Panc1 (cell line): ENCODE measurements at regions not wholly inside any gene's neighbourhood (a gene's known extent, or its start where the extent isn't known, plus 50 kb on each side); places are given as distances from the start of the nearest gene placed in this dataset.

Source experiments
- ATAC-seq: fragments of 200-7000 bp; cut with Tn5 transposase; 2 replicates; pipeline ENCODE4 v1.9.1; 2020; ENCODE audit warnings: mild to moderate bottlenecking, moderate library complexity
- BruUV-seq: library from RNA; stranded (reverse); fragments of 400-500 nt; replicated peaks from 2 replicates; lab custom pipeline; 2021; lab: Mats Ljungman, UMichigan
- CTCF ChIA-PET: fragments of 300-600 bp; sonication (Branson Sonifier 250); formaldehyde crosslinking; loops from one replicate; lab custom pipeline; 2022; ENCODE audit warnings: antibody characterized with exemption; lab: Charles Lee
- POLR2A ChIA-PET: fragments of 300-600 bp; sonication (Branson Sonifier 250); formaldehyde crosslinking; loops from one replicate; lab custom pipeline; 2022; ENCODE audit warnings: antibody characterized with exemption; lab: Charles Lee
- DNase-seq: peaks from one replicate; pipeline ENCODE4 v3.0.0-alpha.2; 2010; ENCODE audit warnings: low read depth, low spot score
- H3K27ac ChIP-seq: 2 replicates; pipeline ENCODE4 v1.5.1; 2011; ENCODE audit warnings: mild to moderate bottlenecking, low read length, inconsistent platforms
- H3K27me3 ChIP-seq: fragments of 200-500 bp; sonication (Bioruptor generic); 2 replicates; pipeline ENCODE4 v1.6.0; 2014; ENCODE audit warnings: low read length, inconsistent platforms; ENCODE audit not compliant: control insufficient read depth, insufficient read depth
- H3K36me3 ChIP-seq: fragments of 200-500 bp; sonication (Bioruptor generic); 2 replicates; pipeline ENCODE4 v1.5.1; 2014; ENCODE audit warnings: inconsistent platforms, mild to moderate bottlenecking, low read length, moderate library complexity; ENCODE audit not compliant: control insufficient read depth, insufficient read depth
- H3K4me1 ChIP-seq: 2 replicates; pipeline ENCODE4 v1.5.1; 2011; ENCODE audit warnings: inconsistent platforms, mild to moderate bottlenecking, low read length, moderate library complexity; ENCODE audit not compliant: control insufficient read depth, insufficient read depth
- H3K4me3 ChIP-seq, 2 experiments: 2 replicates each; pipeline ENCODE4 v1.5.1; 2011 to 2012; ENCODE audit warnings: low read depth in 2 of 2, low read length in 2 of 2, mild to moderate bottlenecking in 2 of 2, inconsistent platforms in 1 of 2, moderate library complexity in 1 of 2
- H3K9me3 ChIP-seq: fragments of 200-500 bp; sonication (Bioruptor generic); 2 replicates; pipeline ENCODE4 v1.5.1; 2014; ENCODE audit warnings: low read depth, mild to moderate bottlenecking, inconsistent platforms, low read length, moderate library complexity; ENCODE audit not compliant: control insufficient read depth, insufficient read depth
- POLR2AphosphoS5 ChIP-seq: IDR thresholded peaks from 2 replicates; pipeline ENCODE4 v1.6.1; 2012; ENCODE audit warnings: mild to moderate bottlenecking, low read depth, low read length, moderate library complexity
- SIN3A ChIP-seq: IDR thresholded peaks from 2 replicates; pipeline ENCODE4 v1.6.1; 2012; ENCODE audit warnings: low read depth, mild to moderate bottlenecking, low read length, moderate library complexity, borderline replicate concordance; ENCODE audit not compliant: insufficient read depth
- TCF7L2 ChIP-seq: IDR thresholded peaks from 2 replicates; pipeline ENCODE4 v1.6.1; 2011; ENCODE audit warnings: mild to moderate bottlenecking, low read depth, low read length, inconsistent platforms
- in situ Hi-C: cut with HindIII; loops from 2 replicates; pipeline ENCODE4 v1.10.0; 2016; ENCODE audit warnings: low sequenced_read_pairs, low pct_unique_long_range_greater_than_20kb
- intact Hi-C: fragments of 100-400 bp; cut with micrococcal nuclease; formaldehyde crosslinking; loops from one replicate; pipeline ENCODE4 v1.10.0; 2022; ENCODE audit not compliant: unreplicated experiment
- TF ChIP-seq, protein P1 (sequence below): fragments of 450-650 bp; IDR thresholded peaks from 2 replicates; pipeline ENCODE4 v1.5.1; 2017; ENCODE audit warnings: mild to moderate bottlenecking
- TF ChIP-seq, protein P2 (sequence below), 2 experiments: IDR thresholded peaks; 2 replicates each; pipeline ENCODE4 v1.6.1; 2011 to 2012; ENCODE audit warnings: low read depth in 2 of 2, control low read depth in 1 of 2, low read length in 1 of 2, mild to moderate bottlenecking in 1 of 2, moderate library complexity in 1 of 2; ENCODE audit not compliant: insufficient read depth in 1 of 2

DNA sequence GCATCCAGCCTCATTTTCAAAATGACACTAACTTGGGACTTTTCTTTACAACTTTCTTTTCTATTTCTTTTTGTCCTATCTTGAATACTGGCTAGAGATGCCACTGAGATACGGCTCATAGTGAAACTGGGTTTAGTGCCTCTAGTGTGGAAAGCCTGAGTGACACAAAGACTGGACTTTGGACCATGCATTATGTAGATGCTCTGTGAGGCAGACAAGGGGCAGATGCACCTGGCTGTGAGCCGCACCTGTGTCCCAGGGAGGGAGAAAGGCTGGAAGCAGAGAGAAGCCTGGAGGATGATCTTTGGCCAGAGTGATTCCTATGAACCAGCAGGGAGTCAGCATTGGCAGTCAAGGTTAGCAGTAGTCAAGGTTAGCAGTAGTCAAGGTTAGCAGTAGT lies 852.3 kb upstream of the TMEM132C start:
- no peak overlapping the region for H3K4me3 ChIP-seq
- ChIA-PET POLR2A (no interaction called here), CTCF (no interaction called here)
- no peaks in the 10 kb centered on the region for H3K9me3 ChIP-seq
- in situ Hi-C loops (no loop called here), intact Hi-C loops (no loop called here)
- H3K4me1 ChIP-seq = no peaks in the 10 kb centered on the region
- no peak for DNase-seq
- no peak for ATAC-seq
- H3K36me3 ChIP-seq = no peaks in the 10 kb centered on the region
- H3K27me3 ChIP-seq = no peaks in the 10 kb centered on the region
- TF ChIP-seq, protein P1, sequence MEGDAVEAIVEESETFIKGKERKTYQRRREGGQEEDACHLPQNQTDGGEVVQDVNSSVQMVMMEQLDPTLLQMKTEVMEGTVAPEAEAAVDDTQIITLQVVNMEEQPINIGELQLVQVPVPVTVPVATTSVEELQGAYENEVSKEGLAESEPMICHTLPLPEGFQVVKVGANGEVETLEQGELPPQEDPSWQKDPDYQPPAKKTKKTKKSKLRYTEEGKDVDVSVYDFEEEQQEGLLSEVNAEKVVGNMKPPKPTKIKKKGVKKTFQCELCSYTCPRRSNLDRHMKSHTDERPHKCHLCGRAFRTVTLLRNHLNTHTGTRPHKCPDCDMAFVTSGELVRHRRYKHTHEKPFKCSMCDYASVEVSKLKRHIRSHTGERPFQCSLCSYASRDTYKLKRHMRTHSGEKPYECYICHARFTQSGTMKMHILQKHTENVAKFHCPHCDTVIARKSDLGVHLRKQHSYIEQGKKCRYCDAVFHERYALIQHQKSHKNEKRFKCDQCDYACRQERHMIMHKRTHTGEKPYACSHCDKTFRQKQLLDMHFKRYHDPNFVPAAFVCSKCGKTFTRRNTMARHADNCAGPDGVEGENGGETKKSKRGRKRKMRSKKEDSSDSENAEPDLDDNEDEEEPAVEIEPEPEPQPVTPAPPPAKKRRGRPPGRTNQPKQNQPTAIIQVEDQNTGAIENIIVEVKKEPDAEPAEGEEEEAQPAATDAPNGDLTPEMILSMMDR = no peak
- no TSS peak for BruUV-seq
- H3K27ac ChIP-seq = no peak overlapping the region

DNA sequence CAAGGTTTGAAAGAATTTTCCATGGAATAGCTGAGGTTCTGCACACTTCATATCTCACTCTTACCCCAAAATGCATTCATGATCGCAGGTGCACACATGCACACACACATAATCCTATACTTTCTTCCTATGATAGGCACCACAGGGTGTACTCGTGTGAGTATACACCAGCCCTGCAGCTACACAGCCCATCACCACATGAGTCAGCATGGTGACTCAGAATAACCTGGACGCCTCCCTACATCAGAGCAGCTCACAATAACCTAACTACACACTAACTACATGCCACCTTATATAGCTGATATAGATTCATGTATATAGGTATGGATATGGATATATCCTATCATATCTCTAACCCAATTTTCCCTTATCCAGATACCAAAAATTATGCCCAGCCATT lies 850.2 kb upstream of the TMEM132C start:
- POLR2A ChIA-PET = no interaction called here
- TF ChIP-seq, protein P2, sequence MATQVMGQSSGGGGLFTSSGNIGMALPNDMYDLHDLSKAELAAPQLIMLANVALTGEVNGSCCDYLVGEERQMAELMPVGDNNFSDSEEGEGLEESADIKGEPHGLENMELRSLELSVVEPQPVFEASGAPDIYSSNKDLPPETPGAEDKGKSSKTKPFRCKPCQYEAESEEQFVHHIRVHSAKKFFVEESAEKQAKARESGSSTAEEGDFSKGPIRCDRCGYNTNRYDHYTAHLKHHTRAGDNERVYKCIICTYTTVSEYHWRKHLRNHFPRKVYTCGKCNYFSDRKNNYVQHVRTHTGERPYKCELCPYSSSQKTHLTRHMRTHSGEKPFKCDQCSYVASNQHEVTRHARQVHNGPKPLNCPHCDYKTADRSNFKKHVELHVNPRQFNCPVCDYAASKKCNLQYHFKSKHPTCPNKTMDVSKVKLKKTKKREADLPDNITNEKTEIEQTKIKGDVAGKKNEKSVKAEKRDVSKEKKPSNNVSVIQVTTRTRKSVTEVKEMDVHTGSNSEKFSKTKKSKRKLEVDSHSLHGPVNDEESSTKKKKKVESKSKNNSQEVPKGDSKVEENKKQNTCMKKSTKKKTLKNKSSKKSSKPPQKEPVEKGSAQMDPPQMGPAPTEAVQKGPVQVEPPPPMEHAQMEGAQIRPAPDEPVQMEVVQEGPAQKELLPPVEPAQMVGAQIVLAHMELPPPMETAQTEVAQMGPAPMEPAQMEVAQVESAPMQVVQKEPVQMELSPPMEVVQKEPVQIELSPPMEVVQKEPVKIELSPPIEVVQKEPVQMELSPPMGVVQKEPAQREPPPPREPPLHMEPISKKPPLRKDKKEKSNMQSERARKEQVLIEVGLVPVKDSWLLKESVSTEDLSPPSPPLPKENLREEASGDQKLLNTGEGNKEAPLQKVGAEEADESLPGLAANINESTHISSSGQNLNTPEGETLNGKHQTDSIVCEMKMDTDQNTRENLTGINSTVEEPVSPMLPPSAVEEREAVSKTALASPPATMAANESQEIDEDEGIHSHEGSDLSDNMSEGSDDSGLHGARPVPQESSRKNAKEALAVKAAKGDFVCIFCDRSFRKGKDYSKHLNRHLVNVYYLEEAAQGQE (IDR thresholded peaks at IDR 0.05; ENCODE audit: insufficient read depth in 1 of 2, low read depth in 2 of 2, low read length in 1 of 2) = no peak
- TF ChIP-seq, protein P1 = no peak
- TF ChIP-seq SIN3A = no peak
- TF ChIP-seq TCF7L2 = no peak
- TF ChIP-seq POLR2AphosphoS5 = no peak
- in situ Hi-C loops = no loop called here
- H3K36me3 ChIP-seq = no peaks in the 10 kb centered on the region
- intact Hi-C loops = no loop called here
- DNase-seq = no peak
- H3K4me1 ChIP-seq = no peaks in the 10 kb centered on the region
- H3K27ac ChIP-seq = no peak overlapping the region
- no peaks in the 10 kb centered on the region for H3K9me3 ChIP-seq
- no peak for ATAC-seq
- no peaks in the 10 kb centered on the region for H3K27me3 ChIP-seq
- BruUV-seq = no TSS peak
- CTCF ChIA-PET = no interaction called here
- no peak overlapping the region for H3K4me3 ChIP-seq

DNA sequence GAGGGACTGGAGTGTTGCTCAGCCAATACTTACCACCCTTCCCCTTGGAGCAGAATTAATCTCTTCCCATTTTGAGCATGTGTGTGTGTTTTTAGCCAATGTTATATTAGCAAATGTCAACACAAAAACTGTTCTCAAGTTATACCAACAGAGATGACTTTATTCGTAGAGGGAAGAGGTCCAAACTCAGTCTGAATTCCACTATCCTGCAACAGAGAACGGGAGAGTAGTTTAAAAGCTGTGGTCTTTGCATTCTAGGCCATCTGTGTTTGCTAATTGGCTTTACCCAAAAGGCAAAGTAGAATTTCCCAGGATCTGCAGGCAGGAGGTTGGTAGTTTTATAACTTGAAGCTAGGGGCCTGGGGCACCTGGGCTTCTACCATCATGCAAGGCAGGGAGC lies 847.9 kb upstream of the TMEM132C start:
- ChIA-PET POLR2A (no interaction called here), CTCF (no interaction called here)
- DNase-seq (no peak), ATAC-seq (no peak)
- Histone ChIP-seq H3K4me3 (no peak overlapping the region), H3K4me1 (no peaks in the 10 kb centered on the region), H3K36me3 (no peaks in the 10 kb centered on the region), H3K27ac (no peak overlapping the region), H3K9me3 (no peaks in the 10 kb centered on the region), H3K27me3 (no peaks in the 10 kb centered on the region)
- intact Hi-C loops = no loop called here
- BruUV-seq = no TSS peak
- TF ChIP-seq TCF7L2 (no peak), SIN3A (no peak), POLR2AphosphoS5 (no peak)
- TF ChIP-seq, protein P1 = no peak
- TF ChIP-seq, protein P2 (IDR thresholded peaks at IDR 0.05; ENCODE audit: insufficient read depth in 1 of 2, low read depth in 2 of 2, low read length in 1 of 2) = no peak
- in situ Hi-C loops = no loop called here
